ENCODE measurements at regions not wholly inside any gene's neighbourhood (a gene's known extent, or its start where the extent isn't known, plus 50 kb on each side); places are given as distances from the start of the nearest gene placed in this dataset.

- Mint-ChIP-seq H3K9me3 (ENCODE audit: unreplicated experiment) (no peaks in the 10 kb centered on the region), H3K27ac (ENCODE audit: unreplicated experiment) (no peak overlapping the region), H3K36me3 (ENCODE audit: unreplicated experiment) (no peaks in the 10 kb centered on the region), H3K4me3 (ENCODE audit: unreplicated experiment) (no peak overlapping the region), H3K4me1 (ENCODE audit: low read depth, unreplicated experiment) (no peaks in the 10 kb centered on the region), H3K27me3 (ENCODE audit: unreplicated experiment) (no peaks in the 10 kb centered on the region)
- DNase-seq: no peak
- TF ChIP-seq CTCF (IDR thresholded peaks at IDR 0.05; ENCODE audit: partially characterized antibody, unreplicated experiment): no peak
Observed at GRCh38 chr4:57488366-57489162, 378.4 kb upstream of the IGFBP7 start.

- TF ChIP-seq CTCF (IDR thresholded peaks at IDR 0.05; ENCODE audit: partially characterized antibody, unreplicated experiment): no peak
- H3K9me3 Mint-ChIP-seq (ENCODE audit: unreplicated experiment): no peaks in the 10 kb centered on the region
- no peak overlapping the region for H3K27ac Mint-ChIP-seq (ENCODE audit: unreplicated experiment)
- no peaks in the 10 kb centered on the region for H3K4me1 Mint-ChIP-seq (ENCODE audit: low read depth, unreplicated experiment)
- H3K36me3 Mint-ChIP-seq (ENCODE audit: unreplicated experiment): no peaks in the 10 kb centered on the region
- no peak for DNase-seq
- no peak overlapping the region for H3K4me3 Mint-ChIP-seq (ENCODE audit: unreplicated experiment)
- no peaks in the 10 kb centered on the region for H3K27me3 Mint-ChIP-seq (ENCODE audit: unreplicated experiment)
Observed at GRCh38 chr4:57475424-57475823, 365.2 kb upstream of the IGFBP7 start.

- H3K27me3 Mint-ChIP-seq (ENCODE audit: unreplicated experiment): peaks cover 3% of the 10 kb centered on the region
- TF ChIP-seq CTCF (IDR thresholded peaks at IDR 0.05; ENCODE audit: partially characterized antibody, unreplicated experiment): no peak
- H3K36me3 Mint-ChIP-seq (ENCODE audit: unreplicated experiment): no peaks in the 10 kb centered on the region
- no peak overlapping the region for H3K27ac Mint-ChIP-seq (ENCODE audit: unreplicated experiment)
- no peak for DNase-seq
- no peaks in the 10 kb centered on the region for H3K4me1 Mint-ChIP-seq (ENCODE audit: low read depth, unreplicated experiment)
- no peaks in the 10 kb centered on the region for H3K9me3 Mint-ChIP-seq (ENCODE audit: unreplicated experiment)
- H3K4me3 Mint-ChIP-seq (ENCODE audit: unreplicated experiment): no peak overlapping the region
Observed at GRCh38 chr4:57465321-57466056, 355.3 kb upstream of the IGFBP7 start.

- no peak for DNase-seq
- Mint-ChIP-seq H3K27ac (ENCODE audit: unreplicated experiment) (no peak overlapping the region), H3K27me3 (ENCODE audit: unreplicated experiment) (peaks cover 3% of the 10 kb centered on the region), H3K4me3 (ENCODE audit: unreplicated experiment) (no peak overlapping the region), H3K4me1 (ENCODE audit: low read depth, unreplicated experiment) (no peaks in the 10 kb centered on the region), H3K9me3 (ENCODE audit: unreplicated experiment) (peaks cover 2% of the 10 kb centered on the region), H3K36me3 (ENCODE audit: unreplicated experiment) (no peaks in the 10 kb centered on the region)
- TF ChIP-seq CTCF (IDR thresholded peaks at IDR 0.05; ENCODE audit: partially characterized antibody, unreplicated experiment): no peak
Observed at GRCh38 chr4:57462843-57463242, 352.7 kb upstream of the IGFBP7 start.

- no peak for DNase-seq
- no peaks in the 10 kb centered on the region for H3K36me3 Mint-ChIP-seq (ENCODE audit: unreplicated experiment)
- TF ChIP-seq CTCF (IDR thresholded peaks at IDR 0.05; ENCODE audit: partially characterized antibody, unreplicated experiment): no peak
- peaks cover 2% of the 10 kb centered on the region for H3K9me3 Mint-ChIP-seq (ENCODE audit: unreplicated experiment)
- no peak overlapping the region for H3K27ac Mint-ChIP-seq (ENCODE audit: unreplicated experiment)
- no peak overlapping the region for H3K4me3 Mint-ChIP-seq (ENCODE audit: unreplicated experiment)
- no peaks in the 10 kb centered on the region for H3K4me1 Mint-ChIP-seq (ENCODE audit: low read depth, unreplicated experiment)
- no peaks in the 10 kb centered on the region for H3K27me3 Mint-ChIP-seq (ENCODE audit: unreplicated experiment)
Observed at GRCh38 chr4:57460967-57461366, 350.8 kb upstream of the IGFBP7 start.
